ENCODE measurements at regions not wholly inside any gene's neighbourhood (a gene's known extent, or its start where the extent isn't known, plus 50 kb on each side); places are given as distances from the start of the nearest gene placed in this dataset.
A peak's percentile ranks its signal among the peaks of the same experiment; 100 is the strongest.

GRCh38 chr2:109702250-109702985 lies 88.3 kb downstream of the SOWAHC start:
- DNase-seq (ENCODE audit: low spot score): no peak
- Histone ChIP-seq H3F3A (replicated peaks; ENCODE audit: low read depth) (no peaks in the 10 kb centered on the region), H2AFZ (peak overlapping the region; percentile 1; the same call in 1 of the 2 replicates), H3K27ac (ENCODE audit: low read depth) (no peak overlapping the region), H3K36me3 (ENCODE audit: insufficient read depth) (no peaks in the 10 kb centered on the region), H3K27me3 (ENCODE audit: insufficient read depth) (no peaks in the 10 kb centered on the region), H3K4me3 (no peak overlapping the region), H4K20me1 (replicated peaks; ENCODE audit: insufficient read depth) (no peaks in the 10 kb centered on the region), H3K9me2 (ENCODE audit: insufficient read depth) (0 out of 2 replicates have a peak, but pooled peaks cover 10% of the 10 kb centered on the region), H3K79me2 (replicated peaks; ENCODE audit: insufficient read depth) (no peaks in the 10 kb centered on the region), H3K4me2 (no peak overlapping the region), H3K4me1 (ENCODE audit: insufficient read depth) (peaks cover 27% of the 10 kb centered on the region)
- Mint-ChIP-seq H3K4me3 (no peak overlapping the region), H3K27me3 (ENCODE audit: insufficient read depth, low read depth, poor library complexity) (peaks cover 6% of the 10 kb centered on the region), H3K36me3 (ENCODE audit: low read depth) (no peaks in the 10 kb centered on the region), H3K27ac (no peak overlapping the region), H3K4me1 (peaks cover 51% of the 10 kb centered on the region), H3K9me3 (no peaks in the 10 kb centered on the region)
- no peak for TF ChIP-seq CTCF (conservative IDR thresholded peaks at IDR 0.05; ENCODE audit: low read depth in 2 of 2)
- no peak for TF ChIP-seq EZH2 (IDR thresholded peaks at IDR 0.05; ENCODE audit: low read depth, unreplicated experiment)
- no peak for TF ChIP-seq ZNF462 (CRISPR knock-in tag; IDR thresholded peaks at IDR 0.05)
- no peak for TF ChIP-seq NANOG (IDR thresholded peaks at IDR 0.05; ENCODE audit: borderline replicate concordance)
- TF ChIP-seq ETS1 (IDR thresholded peaks at IDR 0.05): no peak
- no peak for TF ChIP-seq JUNB (IDR thresholded peaks at IDR 0.05; ENCODE audit: unreplicated experiment)
- TF ChIP-seq REST (IDR thresholded peaks at IDR 0.05; ENCODE audit: unreplicated experiment): no peak
- no peak for TF ChIP-seq ZNF114 (CRISPR knock-in tag; IDR thresholded peaks at IDR 0.05)
- TF ChIP-seq STAT1 (IDR thresholded peaks at IDR 0.05; ENCODE audit: unreplicated experiment): no peak
- TF ChIP-seq POLR2AphosphoS5 (IDR thresholded peaks at IDR 0.05; ENCODE audit: low read depth): no peak
- TF ChIP-seq CREB1 (CRISPR knock-in tag; IDR thresholded peaks at IDR 0.05; ENCODE audit: low read depth): no peak
- no peak for ATAC-seq
